CD4-positive, CD25-positive, alpha-beta regulatory T cell (primary cell): ENCODE measurements at regions not wholly inside any gene's neighbourhood (a gene's known extent, or its start where the extent isn't known, plus 50 kb on each side); places are given as distances from the start of the nearest gene placed in this dataset.

Experiments used
- ATAC-seq, 2 donors: fragments of 150-1000 bp; cut with Tn5 transposase; one replicate each; pipeline ENCODE4 v1.10.0; 2021; ENCODE audit warnings: low read depth in 2 of 2, moderate number of reproducible peaks in 2 of 2, moderate library complexity in 1 of 2
- DNase-seq, 3 donors: peaks; one replicate each; pipeline versions ENCODE4 v3.0.0 to v3.0.0-alpha.2; 2012 to 2022; ENCODE audit warnings: mixed read lengths in 1 of 3
- H3K27ac ChIP-seq: one replicate; pipeline ENCODE4 v1.7.0; 2013; ENCODE audit warnings: mild to moderate bottlenecking, low read length; ENCODE audit not compliant: insufficient read depth, poor library complexity, severe bottlenecking
- H3K27me3 ChIP-seq: one replicate; pipeline ENCODE4 v1.7.0; 2013; ENCODE audit warnings: low read length; ENCODE audit not compliant: control insufficient read depth, insufficient read depth
- H3K36me3 ChIP-seq: one replicate; pipeline ENCODE4 v1.7.0; 2013; ENCODE audit warnings: mild to moderate bottlenecking, low read length, moderate library complexity; ENCODE audit not compliant: control insufficient read depth, insufficient read depth
- H3K4me1 ChIP-seq: 2 replicates; pipeline ENCODE4 v1.7.0; 2013; ENCODE audit warnings: mild to moderate bottlenecking, low read length; ENCODE audit not compliant: insufficient read depth, control insufficient read depth, poor library complexity, severe bottlenecking
- H3K4me3 ChIP-seq: one replicate; pipeline ENCODE4 v1.7.0; 2013; ENCODE audit warnings: low read depth, mild to moderate bottlenecking, low read length, moderate library complexity
- H3K9me3 ChIP-seq, 2 experiments: 1 replicate in 1 of 2; 2 replicates in 1 of 2; pipeline ENCODE4 v1.7.0; 2013; ENCODE audit warnings: low read length in 2 of 2, mild to moderate bottlenecking in 1 of 2, moderate library complexity in 1 of 2; ENCODE audit not compliant: control insufficient read depth in 2 of 2
- H3K27ac Mint-ChIP-seq, 3 donors: one replicate each; pipeline ENCODE4 v1.8.0; 2020 to 2022; ENCODE audit warnings: mild to moderate bottlenecking in 3 of 3, mixed read lengths in 3 of 3, moderate library complexity in 2 of 3
- H3K27me3 Mint-ChIP-seq: one replicate; pipeline ENCODE4 v1.8.0; 2022; ENCODE audit warnings: mild to moderate bottlenecking, mixed read lengths
- H3K36me3 Mint-ChIP-seq: one replicate; pipeline ENCODE4 v1.8.0; 2020; ENCODE audit warnings: mixed read lengths
- H3K4me1 Mint-ChIP-seq, 4 donors: one replicate each; pipeline ENCODE4 v1.8.0; 2020 to 2022; ENCODE audit warnings: mixed read lengths in 4 of 4, mild to moderate bottlenecking in 1 of 4
- H3K4me3 Mint-ChIP-seq, 4 donors: one replicate each; pipeline ENCODE4 v1.8.0; 2020 to 2022; ENCODE audit warnings: mild to moderate bottlenecking in 4 of 4, mixed read lengths in 4 of 4, moderate library complexity in 3 of 4
- H3K9me3 Mint-ChIP-seq, 7 donors: one replicate each; pipeline ENCODE4 v1.8.0; 2020 to 2022; ENCODE audit warnings: mixed read lengths in 7 of 7, mild to moderate bottlenecking in 3 of 7, moderate library complexity in 2 of 7

GRCh38 chr2:239661334-239662312 is 260.8 kb upstream of the HDAC4 start:
- Mint-ChIP-seq H3K9me3 (no peaks in the 10 kb centered on the region), H3K4me1 (peaks cover 0 to 3% (median under 1%) of the 10 kb centered on the region in 4 donors), H3K27ac (no peak overlapping the region), H3K4me3 (no peak overlapping the region), H3K36me3 (no peaks in the 10 kb centered on the region), H3K27me3 (peaks cover 26% of the 10 kb centered on the region)
- Histone ChIP-seq H3K27me3 (peaks cover 1% of the 10 kb centered on the region), H3K4me1 (no peaks in the 10 kb centered on the region), H3K4me3 (no peak overlapping the region), H3K36me3 (no peaks in the 10 kb centered on the region), H3K9me3 (no peaks in the 10 kb centered on the region), H3K27ac (no peak overlapping the region)
- ATAC-seq (no peak), DNase-seq (no peak)

GRCh38 chr2:239660390-239661230 is 259.8 kb upstream of the HDAC4 start:
- no peaks in the 10 kb centered on the region for H3K36me3 ChIP-seq
- H3K27ac ChIP-seq, result no peak overlapping the region
- H3K27me3 ChIP-seq, result peaks cover 2% of the 10 kb centered on the region
- DNase-seq (no peak), ATAC-seq (no peak)
- H3K27ac Mint-ChIP-seq, result no peak overlapping the region
- H3K4me1 Mint-ChIP-seq, result peaks cover 0 to 3% (median under 1%) of the 10 kb centered on the region in 4 donors
- H3K4me3 ChIP-seq, result no peak overlapping the region
- H3K4me1 ChIP-seq, result no peaks in the 10 kb centered on the region
- H3K36me3 Mint-ChIP-seq, result no peaks in the 10 kb centered on the region
- H3K9me3 ChIP-seq, result no peaks in the 10 kb centered on the region
- H3K4me3 Mint-ChIP-seq, result no peak overlapping the region
- H3K9me3 Mint-ChIP-seq, result no peaks in the 10 kb centered on the region
- peaks cover 26% of the 10 kb centered on the region for H3K27me3 Mint-ChIP-seq

- Histone ChIP-seq H3K4me1 (no peaks in the 10 kb centered on the region), H3K4me3 (no peak overlapping the region), H3K9me3 (no peaks in the 10 kb centered on the region), H3K27me3 (peaks cover 4% of the 10 kb centered on the region), H3K36me3 (no peaks in the 10 kb centered on the region), H3K27ac (no peak overlapping the region)
- peaks cover 0 to 3% (median under 1%) of the 10 kb centered on the region in 4 donors for H3K4me1 Mint-ChIP-seq
- no peaks in the 10 kb centered on the region for H3K9me3 Mint-ChIP-seq
- H3K36me3 Mint-ChIP-seq, result no peaks in the 10 kb centered on the region
- ATAC-seq (no peak), DNase-seq (no peak)
- H3K4me3 Mint-ChIP-seq, result no peak overlapping the region
- no peak overlapping the region for H3K27ac Mint-ChIP-seq
- peaks cover 26% of the 10 kb centered on the region for H3K27me3 Mint-ChIP-seq
Measured at GRCh38 chr2:239657992-239658391, 257.2 kb upstream of the HDAC4 start.

GRCh38 chr2:239657236-239657635 is 256.4 kb upstream of the HDAC4 start:
- Mint-ChIP-seq H3K9me3 (no peaks in the 10 kb centered on the region), H3K27ac (no peak overlapping the region), H3K27me3 (peaks cover 26% of the 10 kb centered on the region), H3K4me1 (peaks cover 0 to 3% (median 0%) of the 10 kb centered on the region in 4 donors), H3K36me3 (no peaks in the 10 kb centered on the region), H3K4me3 (no peak overlapping the region)
- no peaks in the 10 kb centered on the region for H3K36me3 ChIP-seq
- ATAC-seq, result no peak
- no peaks in the 10 kb centered on the region for H3K9me3 ChIP-seq
- H3K4me1 ChIP-seq, result no peaks in the 10 kb centered on the region
- no peak overlapping the region for H3K27ac ChIP-seq
- peaks cover 4% of the 10 kb centered on the region for H3K27me3 ChIP-seq
- H3K4me3 ChIP-seq, result no peak overlapping the region
- no peak for DNase-seq

GRCh38 chr2:239654266-239654665 is 253.4 kb upstream of the HDAC4 start:
- Histone ChIP-seq H3K27me3 (peaks cover 6% of the 10 kb centered on the region), H3K4me1 (no peaks in the 10 kb centered on the region), H3K27ac (no peak overlapping the region), H3K4me3 (no peak overlapping the region), H3K9me3 (peaks cover 0 to 2% of the 10 kb centered on the region in 2 experiments), H3K36me3 (no peaks in the 10 kb centered on the region)
- Mint-ChIP-seq H3K4me1 (peaks cover 0 to 5% (median 0%) of the 10 kb centered on the region in 4 donors), H3K27me3 (peaks cover 23% of the 10 kb centered on the region), H3K9me3 (peaks cover 0 to 2% (median 0%) of the 10 kb centered on the region in 7 donors), H3K36me3 (no peaks in the 10 kb centered on the region), H3K4me3 (no peak overlapping the region), H3K27ac (no peak overlapping the region)
- DNase-seq (no peak), ATAC-seq (no peak)

- Mint-ChIP-seq H3K36me3 (no peaks in the 10 kb centered on the region), H3K27ac (no peak overlapping the region), H3K27me3 (peaks cover 22% of the 10 kb centered on the region), H3K4me1 (peaks cover 0 to 5% (median 0%) of the 10 kb centered on the region in 4 donors), H3K4me3 (no peak overlapping the region), H3K9me3 (peaks cover 0 to 6% (median 0%) of the 10 kb centered on the region in 7 donors)
- Histone ChIP-seq H3K27me3 (peaks cover 7% of the 10 kb centered on the region), H3K4me1 (no peaks in the 10 kb centered on the region), H3K27ac (no peak overlapping the region), H3K36me3 (no peaks in the 10 kb centered on the region), H3K9me3 (peaks cover 0 to 7% of the 10 kb centered on the region in 2 experiments), H3K4me3 (no peak overlapping the region)
- DNase-seq, result no peak
- ATAC-seq, result no peak
Measured at GRCh38 chr2:239651859-239652258, 251.0 kb upstream of the HDAC4 start.

GRCh38 chr2:239650674-239651073 is 249.9 kb upstream of the HDAC4 start:
- ATAC-seq (no peak), DNase-seq (no peak)
- no peaks in the 10 kb centered on the region for H3K36me3 ChIP-seq
- H3K4me1 ChIP-seq, result no peaks in the 10 kb centered on the region
- Mint-ChIP-seq H3K27ac (no peak overlapping the region), H3K9me3 (peaks cover 0 to 6% (median 0%) of the 10 kb centered on the region in 7 donors), H3K4me3 (no peak overlapping the region), H3K27me3 (peaks cover 22% of the 10 kb centered on the region), H3K36me3 (no peaks in the 10 kb centered on the region), H3K4me1 (peaks cover 0 to 5% (median 0%) of the 10 kb centered on the region in 4 donors)
- no peak overlapping the region for H3K27ac ChIP-seq
- peaks cover 0 to 7% of the 10 kb centered on the region in 2 experiments for H3K9me3 ChIP-seq
- H3K27me3 ChIP-seq, result peaks cover 4% of the 10 kb centered on the region
- H3K4me3 ChIP-seq, result no peak overlapping the region
